ENCODE measurements at regions not wholly inside any gene's neighbourhood (a gene's known extent, or its start where the extent isn't known, plus 50 kb on each side); places are given as distances from the start of the nearest gene placed in this dataset.

GRCh38 chr5:74032617-74033016 lies 406.6 kb downstream of the ARHGEF28 start:
- no TSS peak for BruUV-seq (replicated peaks)
- FAIRE-seq, result no peak
- CTCF ChIA-PET, result interaction anchor here (0.6 to 1.3 kb wide), 2 partner anchors 10 to 51 kb away, joined by 3 read pairs; no protein-coding TSS in a partner anchor

DNA sequence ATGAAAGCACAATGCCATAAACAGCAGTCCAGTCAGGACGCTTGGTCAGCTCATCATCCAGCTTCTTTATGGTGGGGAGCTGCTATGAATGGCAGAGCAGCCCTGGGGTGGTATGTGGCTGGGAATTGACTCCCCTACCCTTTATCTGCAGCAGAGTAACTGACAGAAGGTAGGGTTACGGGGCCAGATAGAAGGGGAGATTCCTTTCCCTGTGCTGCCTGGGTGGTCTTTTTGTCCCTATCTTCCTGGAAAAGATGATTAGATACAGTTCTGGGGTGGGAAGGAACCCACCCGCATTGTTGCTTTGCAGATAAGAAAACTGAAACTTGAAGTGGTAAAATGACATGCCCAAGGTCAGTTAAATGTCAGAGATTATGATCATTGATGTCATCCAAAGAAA lies 405.5 kb downstream of the ARHGEF28 start:
- no peaks in the 10 kb centered on the region for H3K9me3 ChIP-seq (replicated peaks; ENCODE audit: control insufficient read depth, insufficient read depth, low read length)
- H3K4me3 ChIP-seq (replicated peaks in 1 of 3; ENCODE audit: insufficient read depth in 1 of 3, low read depth in 1 of 3, low read length in 3 of 3), result no peak overlapping the region
- H3K9ac ChIP-seq (replicated peaks; ENCODE audit: extremely low read depth, insufficient read depth, low read length), result no peak overlapping the region
- BruUV-seq (replicated peaks), result no TSS peak
- ChIA-PET POLR2A (no interaction called here), CTCF (interaction anchor here (1.1 to 1.3 kb wide), 3 partner anchors 11 to 56 kb away, joined by 3 to 5 read pairs (median 5); no protein-coding TSS in a partner anchor)
- no peaks in the 10 kb centered on the region for H3K79me2 ChIP-seq (ENCODE audit: control insufficient read depth, insufficient read depth, low read length)
- no peak for FAIRE-seq
- dilution Hi-C loops (cut with MboI; ENCODE audit: extremely low pct_ligation_motif_present, low sequenced_read_pairs) (no loop called here), intact Hi-C loops (cut with micrococcal nuclease) (loop anchor here (5.0 to 10.0 kb wide), 2 partner anchors 181 to 403 kb away; no protein-coding TSS in a partner anchor)
- H3K4me1 ChIP-seq (ENCODE audit: control insufficient read depth, extremely low read depth, insufficient read depth, low read length), result peaks cover 2% of the 10 kb centered on the region
- no peaks in the 10 kb centered on the region for H3K36me3 ChIP-seq (ENCODE audit: control insufficient read depth in 2 of 2, extremely low read depth in 1 of 2, insufficient read depth in 2 of 2, low read length in 2 of 2)
- H3K27ac ChIP-seq (ENCODE audit: insufficient read depth, low read depth, low read length), result no peak overlapping the region
- no peak overlapping the region for H3K4me2 ChIP-seq (ENCODE audit: insufficient read depth, low read length)
- no peak for DNase-seq (ENCODE audit: low read depth, low spot score)
- H3K27me3 ChIP-seq (ENCODE audit: control insufficient read depth in 2 of 2, insufficient read depth in 2 of 2, low read length in 2 of 2), result peaks cover 0 to 2% of the 10 kb centered on the region in 2 experiments
- no peak for TF ChIP-seq MAX (IDR thresholded peaks at IDR 0.05; ENCODE audit: insufficient read depth, insufficient read length)
- TF ChIP-seq EZH2 (IDR thresholded peaks at IDR 0.05; ENCODE audit: borderline replicate concordance, low read depth, low read length, severe bottlenecking), result no peak
- TF ChIP-seq JUN (IDR thresholded peaks at IDR 0.05; ENCODE audit: borderline replicate concordance, insufficient read depth, insufficient read length, low read depth), result no peak
- no peak for TF ChIP-seq POLR2A (IDR thresholded peaks at IDR 0.05; ENCODE audit: low read depth, low read length)
- TF ChIP-seq GATA2 (IDR thresholded peaks at IDR 0.05; ENCODE audit: insufficient read depth, insufficient read length, low read depth, low read length), result no peak
- no peak for TF ChIP-seq FOS (IDR thresholded peaks at IDR 0.05; ENCODE audit: borderline replicate concordance, insufficient read depth, low read length)
- no peak for TF ChIP-seq POLR2AphosphoS5 (IDR thresholded peaks at IDR 0.05; ENCODE audit: insufficient read depth, low read depth, low read length)
- TF ChIP-seq MYC (IDR thresholded peaks at IDR 0.05; ENCODE audit: low read depth, low read length), result no peak
- TF ChIP-seq, protein P1, sequence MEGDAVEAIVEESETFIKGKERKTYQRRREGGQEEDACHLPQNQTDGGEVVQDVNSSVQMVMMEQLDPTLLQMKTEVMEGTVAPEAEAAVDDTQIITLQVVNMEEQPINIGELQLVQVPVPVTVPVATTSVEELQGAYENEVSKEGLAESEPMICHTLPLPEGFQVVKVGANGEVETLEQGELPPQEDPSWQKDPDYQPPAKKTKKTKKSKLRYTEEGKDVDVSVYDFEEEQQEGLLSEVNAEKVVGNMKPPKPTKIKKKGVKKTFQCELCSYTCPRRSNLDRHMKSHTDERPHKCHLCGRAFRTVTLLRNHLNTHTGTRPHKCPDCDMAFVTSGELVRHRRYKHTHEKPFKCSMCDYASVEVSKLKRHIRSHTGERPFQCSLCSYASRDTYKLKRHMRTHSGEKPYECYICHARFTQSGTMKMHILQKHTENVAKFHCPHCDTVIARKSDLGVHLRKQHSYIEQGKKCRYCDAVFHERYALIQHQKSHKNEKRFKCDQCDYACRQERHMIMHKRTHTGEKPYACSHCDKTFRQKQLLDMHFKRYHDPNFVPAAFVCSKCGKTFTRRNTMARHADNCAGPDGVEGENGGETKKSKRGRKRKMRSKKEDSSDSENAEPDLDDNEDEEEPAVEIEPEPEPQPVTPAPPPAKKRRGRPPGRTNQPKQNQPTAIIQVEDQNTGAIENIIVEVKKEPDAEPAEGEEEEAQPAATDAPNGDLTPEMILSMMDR (IDR thresholded peaks at IDR 0.05; ENCODE audit: extremely low read depth in 1 of 2, insufficient read depth in 1 of 2, low read depth in 1 of 2, low read length in 2 of 2), result no peak
- no peaks in the 10 kb centered on the region for H3K9me1 ChIP-seq (replicated peaks; ENCODE audit: control insufficient read depth, extremely low read depth, insufficient read depth, low read length)
- no peaks in the 10 kb centered on the region for H4K20me1 ChIP-seq (replicated peaks; ENCODE audit: control insufficient read depth, extremely low read depth, insufficient read depth, low read length)
- no peak overlapping the region for H2AFZ ChIP-seq (ENCODE audit: low read depth, low read length)

More at GRCh38 chr5:74032617-74033016, 406.6 kb downstream of the ARHGEF28 start:
- H3K4me3 ChIP-seq (replicated peaks in 1 of 3; ENCODE audit: insufficient read depth in 1 of 3, low read depth in 1 of 3, low read length in 3 of 3), result no peak overlapping the region
- no peak for DNase-seq (ENCODE audit: low read depth, low spot score)
- H4K20me1 ChIP-seq (replicated peaks; ENCODE audit: control insufficient read depth, extremely low read depth, insufficient read depth, low read length), result no peaks in the 10 kb centered on the region
- no peaks in the 10 kb centered on the region for H3K9me3 ChIP-seq (replicated peaks; ENCODE audit: control insufficient read depth, insufficient read depth, low read length)
- intact Hi-C loops (cut with micrococcal nuclease), result loop anchor here (5.0 to 10.0 kb wide), 2 partner anchors 180 to 402 kb away; no protein-coding TSS in a partner anchor
- peaks cover 2% of the 10 kb centered on the region for H3K4me1 ChIP-seq (ENCODE audit: control insufficient read depth, extremely low read depth, insufficient read depth, low read length)
- dilution Hi-C loops (cut with MboI; ENCODE audit: extremely low pct_ligation_motif_present, low sequenced_read_pairs), result no loop called here
- H3K79me2 ChIP-seq (ENCODE audit: control insufficient read depth, insufficient read depth, low read length), result no peaks in the 10 kb centered on the region
- H3K27me3 ChIP-seq (ENCODE audit: control insufficient read depth in 2 of 2, insufficient read depth in 2 of 2, low read length in 2 of 2), result peaks cover 0 to 2% of the 10 kb centered on the region in 2 experiments
- H3K9me1 ChIP-seq (replicated peaks; ENCODE audit: control insufficient read depth, extremely low read depth, insufficient read depth, low read length), result no peaks in the 10 kb centered on the region
- POLR2A ChIA-PET, result no interaction called here
- no peak overlapping the region for H3K4me2 ChIP-seq (ENCODE audit: insufficient read depth, low read length)
- H2AFZ ChIP-seq (ENCODE audit: low read depth, low read length), result no peak overlapping the region
- TF ChIP-seq MAX (IDR thresholded peaks at IDR 0.05; ENCODE audit: insufficient read depth, insufficient read length) (no peak), FOS (IDR thresholded peaks at IDR 0.05; ENCODE audit: borderline replicate concordance, insufficient read depth, low read length) (no peak), POLR2AphosphoS5 (IDR thresholded peaks at IDR 0.05; ENCODE audit: insufficient read depth, low read depth, low read length) (no peak), EZH2 (IDR thresholded peaks at IDR 0.05; ENCODE audit: borderline replicate concordance, low read depth, low read length, severe bottlenecking) (no peak), GATA2 (IDR thresholded peaks at IDR 0.05; ENCODE audit: insufficient read depth, insufficient read length, low read depth, low read length) (no peak)
- no peaks in the 10 kb centered on the region for H3K36me3 ChIP-seq (ENCODE audit: control insufficient read depth in 2 of 2, extremely low read depth in 1 of 2, insufficient read depth in 2 of 2, low read length in 2 of 2)
- H3K9ac ChIP-seq (replicated peaks; ENCODE audit: extremely low read depth, insufficient read depth, low read length), result no peak overlapping the region
- no peak overlapping the region for H3K27ac ChIP-seq (ENCODE audit: insufficient read depth, low read depth, low read length)

Measured in endothelial cell of umbilical vein (primary cell).